GM12878 (cell line): ENCODE measurements at regions not wholly inside any gene's neighbourhood (a gene's known extent, or its start where the extent isn't known, plus 50 kb on each side); places are given as distances from the start of the nearest gene placed in this dataset.

Source experiments
- CREM ChIP-seq: IDR thresholded peaks from 2 replicates; pipeline ENCODE4 v1.6.1; 2014; ENCODE audit warnings: antibody characterized with exemption, low read depth
- GATAD2B ChIP-seq: fragments of 450-650 bp; conservative IDR thresholded peaks from 2 replicates; pipeline ENCODE4 v1.6.1; 2017; ENCODE audit warnings: low read depth, mild to moderate bottlenecking, moderate library complexity
- HCFC1 ChIP-seq: fragments of 150-350 bp; IDR thresholded peaks from 2 replicates; pipeline ENCODE4 v1.6.1; 2014; ENCODE audit warnings: low read length
- KDM1A ChIP-seq: fragments of 200-600 bp; sonication (generic); IDR thresholded peaks from 2 replicates; pipeline ENCODE4 v1.6.1; 2016; ENCODE audit warnings: borderline replicate concordance
- NRF1 ChIP-seq: conservative IDR thresholded peaks from 2 replicates; pipeline ENCODE4 v1.6.1; 2011; ENCODE audit warnings: mild to moderate bottlenecking, low read depth, low read length, improper control_type of control experiment
- PAX5 ChIP-seq: IDR thresholded peaks from 2 replicates; pipeline ENCODE4 v1.6.1; 2011; ENCODE audit warnings: low read depth, low read length, borderline replicate concordance
- PBX3 ChIP-seq: IDR thresholded peaks from 2 replicates; pipeline ENCODE4 v1.6.1; 2011; ENCODE audit warnings: mild to moderate bottlenecking, low read depth, low read length, moderate library complexity; ENCODE audit not compliant: insufficient replicate concordance
- PML ChIP-seq: IDR thresholded peaks from 2 replicates; pipeline ENCODE4 v1.6.1; 2012; ENCODE audit warnings: low read length, inconsistent platforms
- RELA ChIP-seq: fragments of 450-650 bp; IDR thresholded peaks from 2 replicates; pipeline ENCODE4 v1.8.0; 2014; ENCODE audit warnings: borderline replicate concordance; ENCODE audit not compliant: partially characterized antibody
- TAF1 ChIP-seq: IDR thresholded peaks from 2 replicates; pipeline ENCODE4 v1.6.1; 2011; ENCODE audit warnings: mild to moderate bottlenecking, low read depth, low read length, borderline replicate concordance
- YY1 ChIP-seq: IDR thresholded peaks from 2 replicates; pipeline ENCODE4 v1.6.1; 2011; ENCODE audit warnings: low read depth, mild to moderate bottlenecking, low read length
- ZBTB33 ChIP-seq: fragments of 450-650 bp; IDR thresholded peaks from 2 replicates; pipeline ENCODE4 v1.6.1; 2017; ENCODE audit warnings: mild to moderate bottlenecking
- ZNF384 ChIP-seq: IDR thresholded peaks from 2 replicates; pipeline ENCODE4 v1.6.1; 2012; ENCODE audit warnings: low read depth, mild to moderate bottlenecking, low read length, improper control_type of control experiment, borderline replicate concordance
- TF ChIP-seq, protein P1 (sequence below): fragments of 450-650 bp; conservative IDR thresholded peaks from 2 replicates; pipeline ENCODE4 v1.6.1; 2017; ENCODE audit warnings: mild to moderate bottlenecking, moderate library complexity
- TF ChIP-seq, protein P2 (sequence below): fragments of 450-650 bp; formaldehyde crosslinking; IDR thresholded peaks from 2 replicates; pipeline ENCODE4 v1.5.0; 2022; ENCODE audit warnings: mild to moderate bottlenecking, missing genetic modification characterization
- TF ChIP-seq, protein P3 (sequence below): fragments of 450-650 bp; IDR thresholded peaks from 2 replicates; pipeline ENCODE4 v1.6.1; 2018; ENCODE audit warnings: mild to moderate bottlenecking, low read depth, moderate library complexity; ENCODE audit not compliant: partially characterized antibody
- TF ChIP-seq, protein P4 (sequence below): fragments of 450-650 bp; IDR thresholded peaks from 2 replicates; pipeline ENCODE4 v1.6.1; 2017; ENCODE audit warnings: low read depth, mild to moderate bottlenecking, moderate library complexity

DNA sequence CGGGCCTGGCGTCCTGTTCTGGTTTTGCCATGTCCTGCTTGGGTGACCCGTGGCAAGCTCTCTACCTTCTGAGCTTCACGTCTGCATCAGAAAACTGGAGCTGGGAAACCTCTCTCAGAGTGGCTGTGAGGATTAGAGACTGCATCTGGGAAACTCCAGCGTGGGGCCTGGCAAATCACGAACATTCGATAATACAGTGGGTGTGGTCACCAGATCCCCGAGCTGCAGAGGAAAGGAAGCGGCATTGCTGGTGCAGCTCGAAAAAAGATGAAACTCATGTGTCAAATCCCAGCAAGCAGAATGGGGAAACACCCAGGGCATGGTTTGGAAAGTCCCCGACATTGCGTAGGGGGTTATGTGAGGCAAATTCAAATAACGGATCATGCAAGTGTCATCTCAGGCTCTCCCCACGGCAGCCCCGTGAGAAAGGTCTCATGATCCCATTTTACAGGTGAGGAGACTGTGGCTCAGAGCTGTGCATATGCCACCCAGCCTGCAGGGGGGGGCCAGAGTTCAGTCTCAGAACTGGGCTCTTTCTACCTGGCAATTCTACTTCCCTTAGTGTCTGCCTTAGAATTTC is 98.1 kb upstream of the VRK1 start (continued):
- TF ChIP-seq ZBTB33 (no peak), PBX3 (no peak), TAF1 (no peak), PAX5 (no peak), ZNF384 (no peak), PML (no peak), NRF1 (no peak), GATAD2B (no peak), RELA (peak; percentile 95), YY1 (no peak), CREM (no peak), HCFC1 (no peak), KDM1A (no peak)
- TF ChIP-seq, protein P1, sequence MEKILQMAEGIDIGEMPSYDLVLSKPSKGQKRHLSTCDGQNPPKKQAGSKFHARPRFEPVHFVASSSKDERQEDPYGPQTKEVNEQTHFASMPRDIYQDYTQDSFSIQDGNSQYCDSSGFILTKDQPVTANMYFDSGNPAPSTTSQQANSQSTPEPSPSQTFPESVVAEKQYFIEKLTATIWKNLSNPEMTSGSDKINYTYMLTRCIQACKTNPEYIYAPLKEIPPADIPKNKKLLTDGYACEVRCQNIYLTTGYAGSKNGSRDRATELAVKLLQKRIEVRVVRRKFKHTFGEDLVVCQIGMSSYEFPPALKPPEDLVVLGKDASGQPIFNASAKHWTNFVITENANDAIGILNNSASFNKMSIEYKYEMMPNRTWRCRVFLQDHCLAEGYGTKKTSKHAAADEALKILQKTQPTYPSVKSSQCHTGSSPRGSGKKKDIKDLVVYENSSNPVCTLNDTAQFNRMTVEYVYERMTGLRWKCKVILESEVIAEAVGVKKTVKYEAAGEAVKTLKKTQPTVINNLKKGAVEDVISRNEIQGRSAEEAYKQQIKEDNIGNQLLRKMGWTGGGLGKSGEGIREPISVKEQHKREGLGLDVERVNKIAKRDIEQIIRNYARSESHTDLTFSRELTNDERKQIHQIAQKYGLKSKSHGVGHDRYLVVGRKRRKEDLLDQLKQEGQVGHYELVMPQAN: peak; percentile 60; the same call in 1 of the 2 replicates
- TF ChIP-seq, protein P2, sequence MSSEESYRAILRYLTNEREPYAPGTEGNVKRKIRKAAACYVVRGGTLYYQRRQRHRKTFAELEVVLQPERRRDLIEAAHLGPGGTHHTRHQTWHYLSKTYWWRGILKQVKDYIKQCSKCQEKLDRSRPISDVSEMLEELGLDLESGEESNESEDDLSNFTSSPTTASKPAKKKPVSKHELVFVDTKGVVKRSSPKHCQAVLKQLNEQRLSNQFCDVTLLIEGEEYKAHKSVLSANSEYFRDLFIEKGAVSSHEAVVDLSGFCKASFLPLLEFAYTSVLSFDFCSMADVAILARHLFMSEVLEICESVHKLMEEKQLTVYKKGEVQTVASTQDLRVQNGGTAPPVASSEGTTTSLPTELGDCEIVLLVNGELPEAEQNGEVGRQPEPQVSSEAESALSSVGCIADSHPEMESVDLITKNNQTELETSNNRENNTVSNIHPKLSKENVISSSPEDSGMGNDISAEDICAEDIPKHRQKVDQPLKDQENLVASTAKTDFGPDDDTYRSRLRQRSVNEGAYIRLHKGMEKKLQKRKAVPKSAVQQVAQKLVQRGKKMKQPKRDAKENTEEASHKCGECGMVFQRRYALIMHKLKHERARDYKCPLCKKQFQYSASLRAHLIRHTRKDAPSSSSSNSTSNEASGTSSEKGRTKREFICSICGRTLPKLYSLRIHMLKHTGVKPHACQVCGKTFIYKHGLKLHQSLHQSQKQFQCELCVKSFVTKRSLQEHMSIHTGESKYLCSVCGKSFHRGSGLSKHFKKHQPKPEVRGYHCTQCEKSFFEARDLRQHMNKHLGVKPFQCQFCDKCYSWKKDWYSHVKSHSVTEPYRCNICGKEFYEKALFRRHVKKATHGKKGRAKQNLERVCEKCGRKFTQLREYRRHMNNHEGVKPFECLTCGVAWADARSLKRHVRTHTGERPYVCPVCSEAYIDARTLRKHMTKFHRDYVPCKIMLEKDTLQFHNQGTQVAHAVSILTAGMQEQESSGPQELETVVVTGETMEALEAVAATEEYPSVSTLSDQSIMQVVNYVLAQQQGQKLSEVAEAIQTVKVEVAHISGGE (CRISPR knock-in tag): no peak
- TF ChIP-seq, protein P3, sequence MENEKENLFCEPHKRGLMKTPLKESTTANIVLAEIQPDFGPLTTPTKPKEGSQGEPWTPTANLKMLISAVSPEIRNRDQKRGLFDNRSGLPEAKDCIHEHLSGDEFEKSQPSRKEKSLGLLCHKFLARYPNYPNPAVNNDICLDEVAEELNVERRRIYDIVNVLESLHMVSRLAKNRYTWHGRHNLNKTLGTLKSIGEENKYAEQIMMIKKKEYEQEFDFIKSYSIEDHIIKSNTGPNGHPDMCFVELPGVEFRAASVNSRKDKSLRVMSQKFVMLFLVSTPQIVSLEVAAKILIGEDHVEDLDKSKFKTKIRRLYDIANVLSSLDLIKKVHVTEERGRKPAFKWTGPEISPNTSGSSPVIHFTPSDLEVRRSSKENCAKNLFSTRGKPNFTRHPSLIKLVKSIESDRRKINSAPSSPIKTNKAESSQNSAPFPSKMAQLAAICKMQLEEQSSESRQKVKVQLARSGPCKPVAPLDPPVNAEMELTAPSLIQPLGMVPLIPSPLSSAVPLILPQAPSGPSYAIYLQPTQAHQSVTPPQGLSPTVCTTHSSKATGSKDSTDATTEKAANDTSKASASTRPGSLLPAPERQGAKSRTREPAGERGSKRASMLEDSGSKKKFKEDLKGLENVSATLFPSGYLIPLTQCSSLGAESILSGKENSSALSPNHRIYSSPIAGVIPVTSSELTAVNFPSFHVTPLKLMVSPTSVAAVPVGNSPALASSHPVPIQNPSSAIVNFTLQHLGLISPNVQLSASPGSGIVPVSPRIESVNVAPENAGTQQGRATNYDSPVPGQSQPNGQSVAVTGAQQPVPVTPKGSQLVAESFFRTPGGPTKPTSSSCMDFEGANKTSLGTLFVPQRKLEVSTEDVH: no peak
- TF ChIP-seq, protein P4, sequence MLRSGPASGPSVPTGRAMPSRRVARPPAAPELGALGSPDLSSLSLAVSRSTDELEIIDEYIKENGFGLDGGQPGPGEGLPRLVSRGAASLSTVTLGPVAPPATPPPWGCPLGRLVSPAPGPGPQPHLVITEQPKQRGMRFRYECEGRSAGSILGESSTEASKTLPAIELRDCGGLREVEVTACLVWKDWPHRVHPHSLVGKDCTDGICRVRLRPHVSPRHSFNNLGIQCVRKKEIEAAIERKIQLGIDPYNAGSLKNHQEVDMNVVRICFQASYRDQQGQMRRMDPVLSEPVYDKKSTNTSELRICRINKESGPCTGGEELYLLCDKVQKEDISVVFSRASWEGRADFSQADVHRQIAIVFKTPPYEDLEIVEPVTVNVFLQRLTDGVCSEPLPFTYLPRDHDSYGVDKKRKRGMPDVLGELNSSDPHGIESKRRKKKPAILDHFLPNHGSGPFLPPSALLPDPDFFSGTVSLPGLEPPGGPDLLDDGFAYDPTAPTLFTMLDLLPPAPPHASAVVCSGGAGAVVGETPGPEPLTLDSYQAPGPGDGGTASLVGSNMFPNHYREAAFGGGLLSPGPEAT: peak; percentile 96
